GM10266 (cell line): ENCODE measurements at regions not wholly inside any gene's neighbourhood (a gene's known extent, or its start where the extent isn't known, plus 50 kb on each side); places are given as distances from the start of the nearest gene placed in this dataset.
"Not testable (repeated sequence)": the region's sequence is repeated elsewhere in the genome, so short reads cannot be mapped to it uniquely, and the experiment has no call there.

Experiments
- DNase-seq: peaks from one replicate; pipeline ENCODE4 v3.0.0; 2012; ENCODE audit errors: extremely low spot score
- TF ChIP-seq, protein P1 (sequence below): IDR thresholded peaks from 2 replicates; pipeline ENCODE4 v1.5.1; 2012; ENCODE audit warnings: mild to moderate bottlenecking, low read depth; ENCODE audit not compliant: control insufficient read depth, insufficient read depth; ENCODE audit errors: missing control alignments

DNA sequence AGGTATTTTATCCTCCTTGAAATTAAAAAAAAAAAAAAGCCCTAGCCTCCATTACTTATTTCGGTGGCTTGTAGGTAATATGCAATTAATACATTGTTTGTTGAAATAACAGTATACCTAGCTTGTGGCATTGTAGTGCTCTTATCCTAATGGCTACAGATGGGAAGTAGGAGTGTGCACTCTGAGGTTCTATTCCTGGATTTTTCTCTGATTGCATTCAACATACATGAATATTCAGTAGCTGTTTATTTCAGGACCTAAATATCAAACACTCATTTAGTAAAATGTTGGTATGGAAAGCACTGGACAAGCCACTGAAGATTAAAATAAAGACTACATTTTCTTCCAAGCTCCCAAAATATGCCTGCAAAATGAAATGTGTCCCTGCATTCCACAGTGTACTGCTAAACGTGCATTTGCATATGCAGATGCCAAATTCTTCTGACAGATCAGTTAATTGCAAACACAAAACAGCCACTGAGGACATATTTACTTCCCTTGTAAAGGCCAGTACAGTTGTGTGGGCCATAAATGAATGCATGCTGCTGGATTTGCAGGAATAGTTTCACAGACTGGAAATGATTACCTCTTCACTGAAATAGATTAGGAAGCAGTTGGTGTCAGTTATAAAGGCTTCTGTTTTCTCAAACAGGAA is 826.1 kb downstream of the PRELID2 start:
- TF ChIP-seq, protein P1, sequence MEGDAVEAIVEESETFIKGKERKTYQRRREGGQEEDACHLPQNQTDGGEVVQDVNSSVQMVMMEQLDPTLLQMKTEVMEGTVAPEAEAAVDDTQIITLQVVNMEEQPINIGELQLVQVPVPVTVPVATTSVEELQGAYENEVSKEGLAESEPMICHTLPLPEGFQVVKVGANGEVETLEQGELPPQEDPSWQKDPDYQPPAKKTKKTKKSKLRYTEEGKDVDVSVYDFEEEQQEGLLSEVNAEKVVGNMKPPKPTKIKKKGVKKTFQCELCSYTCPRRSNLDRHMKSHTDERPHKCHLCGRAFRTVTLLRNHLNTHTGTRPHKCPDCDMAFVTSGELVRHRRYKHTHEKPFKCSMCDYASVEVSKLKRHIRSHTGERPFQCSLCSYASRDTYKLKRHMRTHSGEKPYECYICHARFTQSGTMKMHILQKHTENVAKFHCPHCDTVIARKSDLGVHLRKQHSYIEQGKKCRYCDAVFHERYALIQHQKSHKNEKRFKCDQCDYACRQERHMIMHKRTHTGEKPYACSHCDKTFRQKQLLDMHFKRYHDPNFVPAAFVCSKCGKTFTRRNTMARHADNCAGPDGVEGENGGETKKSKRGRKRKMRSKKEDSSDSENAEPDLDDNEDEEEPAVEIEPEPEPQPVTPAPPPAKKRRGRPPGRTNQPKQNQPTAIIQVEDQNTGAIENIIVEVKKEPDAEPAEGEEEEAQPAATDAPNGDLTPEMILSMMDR = no peak
- no peak for DNase-seq

DNA sequence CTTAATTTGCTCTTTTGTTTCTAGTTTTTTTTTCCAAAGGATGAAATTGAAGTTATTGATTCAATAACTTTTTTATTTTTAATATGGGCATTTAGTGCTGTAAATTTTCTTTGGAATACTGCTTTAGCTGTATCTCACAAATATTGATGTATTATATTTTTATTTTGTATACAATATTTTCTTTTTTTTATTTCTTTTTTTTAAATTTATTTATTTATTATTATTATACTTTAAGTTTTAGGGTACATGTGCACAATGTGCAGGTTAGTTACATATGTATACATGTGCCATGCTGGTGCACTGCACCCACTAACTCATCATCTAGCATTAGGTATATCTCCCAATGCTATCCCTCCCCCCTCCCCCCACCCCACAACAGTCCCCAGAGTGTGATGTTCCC is 823.7 kb downstream of the KCTD16 start:
- DNase-seq = not testable (repeated sequence)

DNA sequence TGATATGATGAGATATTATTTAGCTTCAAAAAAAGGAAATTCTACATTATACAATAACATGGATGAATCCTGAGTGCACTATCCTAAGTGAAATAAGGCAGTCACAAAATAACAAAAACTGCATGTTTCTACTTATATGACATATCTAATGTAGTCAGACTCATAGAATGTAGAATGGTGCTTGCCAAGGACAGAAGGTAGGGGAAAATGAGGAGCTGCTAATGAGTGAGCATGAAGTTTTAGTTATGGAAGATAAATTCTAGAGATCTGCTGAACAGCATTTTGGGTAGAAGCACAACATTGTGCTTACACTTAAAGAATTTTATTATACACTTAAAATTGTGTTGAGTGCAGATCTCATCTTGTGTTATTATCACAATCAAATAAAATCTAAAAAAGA is 812.4 kb downstream of the KCTD16 start:
- TF ChIP-seq, protein P1 = no peak
- DNase-seq = no peak

DNA sequence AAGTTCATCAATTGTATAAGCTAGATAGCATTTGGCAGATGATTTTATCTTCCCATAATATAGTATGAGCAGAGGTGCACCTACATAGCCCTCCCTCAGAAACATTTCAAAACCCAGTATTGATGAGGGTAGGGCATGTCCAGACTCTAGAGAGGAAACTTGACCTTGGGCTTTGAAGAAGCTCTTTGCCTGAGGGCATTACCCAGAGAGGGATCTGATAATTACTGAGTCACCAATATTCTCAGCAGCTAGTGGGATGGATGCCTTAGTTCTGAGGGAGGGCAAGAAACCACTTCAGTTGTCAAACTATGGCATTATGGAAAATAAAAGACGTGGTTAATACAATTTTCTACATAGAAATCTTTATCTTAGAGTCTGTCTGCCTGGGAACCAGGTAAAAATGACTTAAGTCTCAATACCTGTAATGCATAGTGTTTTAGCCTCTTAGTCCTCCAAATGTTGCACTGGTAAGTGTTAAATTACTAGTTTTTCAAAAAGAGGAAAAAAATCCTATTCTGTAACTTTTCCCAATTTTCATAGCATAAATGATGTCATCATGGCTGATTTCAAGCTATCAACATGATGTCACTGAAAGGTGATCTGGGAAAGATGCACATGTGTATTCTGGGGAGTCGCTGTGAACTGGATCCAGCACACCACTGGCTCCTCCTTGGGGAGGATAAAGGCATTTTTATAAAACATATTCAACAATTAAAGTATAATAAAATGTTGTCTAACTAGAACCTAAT is 809.0 kb downstream of the KCTD16 start:
- no peak for DNase-seq
- TF ChIP-seq, protein P1 = no peak

DNA sequence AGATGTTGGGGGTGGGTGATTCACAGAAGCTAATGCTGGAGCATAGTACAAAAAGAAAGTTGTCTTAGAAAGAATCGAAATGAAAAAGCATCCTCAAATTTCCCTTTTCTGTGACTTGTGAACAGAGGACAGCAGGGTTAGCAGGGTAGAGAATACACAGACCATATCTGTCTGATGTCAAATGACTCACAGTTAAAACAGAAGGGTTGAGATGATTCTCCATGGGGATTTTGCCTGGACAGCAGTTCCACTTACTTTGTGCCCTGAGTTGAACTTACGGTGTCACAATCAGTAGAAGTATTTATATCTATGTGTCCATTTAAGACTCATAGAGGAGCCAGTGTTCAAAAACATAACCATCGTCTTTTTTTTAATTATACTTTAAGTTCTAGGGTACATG is 801.6 kb downstream of the KCTD16 start:
- DNase-seq = no peak
- TF ChIP-seq, protein P1 = no peak

DNA sequence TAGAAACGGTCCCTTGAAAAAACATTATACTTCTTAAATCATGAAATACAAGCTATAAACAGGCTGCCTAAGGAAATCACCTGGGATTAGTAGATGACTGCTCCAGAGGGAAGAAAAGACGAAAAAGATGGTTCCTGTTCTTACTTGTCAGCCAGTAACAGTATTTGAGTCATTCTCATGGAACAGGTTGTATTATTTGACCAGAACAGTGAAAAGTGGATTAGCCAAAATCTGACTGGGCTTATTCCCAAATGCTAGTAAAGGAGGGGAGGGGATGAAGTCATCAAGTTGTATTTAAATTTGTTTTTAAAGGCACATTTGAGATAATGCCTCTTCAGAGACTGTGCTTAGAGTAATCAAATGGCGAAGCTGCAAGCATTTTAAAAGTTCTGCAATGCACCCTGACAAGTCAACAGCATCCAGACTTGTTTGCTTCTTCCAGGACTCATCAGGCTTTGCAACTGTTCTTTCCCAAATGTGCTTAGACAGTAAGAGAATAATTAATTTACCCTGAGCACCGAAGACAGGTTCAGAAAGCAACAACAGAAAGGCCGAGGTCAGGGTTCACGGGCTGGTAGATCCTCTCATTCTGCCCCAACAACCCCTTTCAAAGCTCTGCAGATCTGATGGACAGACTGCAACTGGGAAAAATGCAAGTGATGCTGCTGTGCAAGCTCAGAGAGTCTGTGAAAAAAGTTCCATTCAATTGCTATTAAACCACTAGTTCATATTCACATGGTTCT is 800.6 kb downstream of the KCTD16 start:
- TF ChIP-seq, protein P1 = no peak
- no peak for DNase-seq

DNA sequence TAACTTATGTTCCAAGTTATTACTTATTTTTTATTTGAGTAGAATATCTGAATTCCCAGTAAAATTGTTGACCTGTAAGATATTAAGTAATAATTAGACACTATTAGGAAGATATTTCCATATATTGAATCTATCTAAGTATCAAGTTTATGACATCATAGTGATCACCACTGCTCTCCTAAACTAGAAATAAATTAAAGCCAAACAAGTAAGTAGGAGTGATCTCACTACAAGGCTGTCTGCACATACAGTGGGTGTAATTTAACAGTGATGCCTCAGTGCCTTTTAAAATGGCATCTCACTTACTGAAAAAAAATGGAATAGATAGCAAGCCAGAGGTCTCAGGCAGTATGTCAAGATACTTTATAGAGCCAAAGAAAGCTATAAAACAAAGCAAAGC is 789.6 kb downstream of the KCTD16 start:
- TF ChIP-seq, protein P1 = no peak
- no peak for DNase-seq
